NCI-H128 (cell line): ENCODE measurements at regions not wholly inside any gene's neighbourhood (a gene's known extent, or its start where the extent isn't known, plus 50 kb on each side); places are given as distances from the start of the nearest gene placed in this dataset.
"Not testable (repeated sequence)": the region's sequence is repeated elsewhere in the genome, so short reads cannot be mapped to it uniquely, and the experiment has no call there.

Experiments
- DNase-seq: peaks from one replicate; lab custom pipeline; 2025; ENCODE audit not compliant: unreplicated experiment; lab: John Stamatoyannopoulos, UW

DNA sequence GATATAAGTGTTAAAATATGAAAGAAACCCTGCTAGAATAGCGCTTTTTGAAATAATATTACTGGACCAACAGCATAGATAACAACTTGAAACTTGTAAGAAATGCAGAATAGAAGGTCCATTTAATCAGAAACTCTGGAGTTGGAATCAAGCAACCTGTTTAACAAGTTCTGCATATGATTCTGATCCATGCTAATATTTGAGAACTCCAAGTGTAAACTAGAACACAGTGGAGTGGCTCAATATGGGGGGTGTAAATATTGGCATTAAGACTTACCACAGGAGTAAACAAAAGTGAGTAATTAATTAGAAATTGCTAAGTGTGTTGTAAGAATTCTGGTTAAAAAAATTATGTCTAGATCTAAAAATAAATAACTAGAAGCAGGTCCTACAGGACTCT, 151.2 kb downstream of the SLITRK1 start:
- DNase-seq: no peak

DNA sequence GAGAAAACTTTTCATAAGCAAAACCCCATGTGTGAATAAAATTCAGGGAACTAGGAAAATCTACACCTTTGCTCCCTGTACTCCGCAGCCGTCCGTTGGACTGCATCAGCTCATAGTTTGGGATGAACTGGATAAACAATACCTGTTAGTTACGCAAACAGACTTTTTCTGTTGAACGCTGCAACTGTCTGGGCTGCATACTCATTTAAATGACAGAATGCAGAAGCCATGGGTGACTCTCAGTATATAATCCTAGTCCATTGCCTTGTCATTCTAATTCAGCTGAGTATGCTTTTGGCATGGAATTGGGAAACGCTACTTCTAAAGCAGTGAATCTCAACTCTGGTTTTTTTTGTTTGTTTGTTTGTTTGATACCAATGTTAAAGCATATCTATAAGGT, 151.6 kb downstream of the SLITRK1 start:
- no peak for DNase-seq

DNA sequence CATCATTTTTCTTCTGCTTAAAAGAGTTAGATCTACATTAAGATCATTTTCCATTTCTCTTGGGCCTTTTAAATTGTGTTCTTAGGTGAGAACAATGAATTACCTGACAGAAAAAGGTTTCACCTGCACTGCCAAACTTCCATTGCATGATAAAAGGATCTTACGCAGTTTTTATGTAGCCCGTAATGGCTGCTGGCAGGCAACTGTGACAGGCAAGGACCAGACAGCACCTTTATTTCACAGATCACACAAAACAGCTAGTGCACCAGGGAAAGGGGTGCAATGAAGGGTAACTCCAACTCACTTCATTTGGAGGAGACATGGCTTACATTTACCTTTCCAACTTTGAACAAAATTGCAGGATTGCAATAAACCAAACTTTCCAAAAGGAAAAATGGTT, 159.8 kb downstream of the SLITRK1 start:
- no peak for DNase-seq

DNA sequence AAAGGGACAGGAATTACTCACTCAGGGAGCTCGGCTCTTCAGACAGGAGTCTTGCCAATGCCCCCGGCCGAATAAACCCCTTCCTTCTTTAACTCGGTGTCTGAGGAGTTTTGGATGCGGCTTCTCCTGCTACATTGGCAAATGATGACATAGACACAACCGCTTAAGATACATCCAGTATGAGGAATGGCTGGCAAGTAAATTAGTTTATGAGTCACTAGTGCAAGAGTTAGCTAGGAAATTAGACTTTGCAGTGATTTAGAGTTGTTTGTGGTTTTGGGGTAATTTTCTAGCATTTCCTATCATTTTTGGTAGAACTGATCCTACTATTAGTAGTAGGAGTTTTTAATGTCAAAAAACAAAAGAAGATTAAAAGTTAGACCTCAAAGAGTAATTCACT, 166.2 kb downstream of the SLITRK1 start:
- no peak for DNase-seq

DNA sequence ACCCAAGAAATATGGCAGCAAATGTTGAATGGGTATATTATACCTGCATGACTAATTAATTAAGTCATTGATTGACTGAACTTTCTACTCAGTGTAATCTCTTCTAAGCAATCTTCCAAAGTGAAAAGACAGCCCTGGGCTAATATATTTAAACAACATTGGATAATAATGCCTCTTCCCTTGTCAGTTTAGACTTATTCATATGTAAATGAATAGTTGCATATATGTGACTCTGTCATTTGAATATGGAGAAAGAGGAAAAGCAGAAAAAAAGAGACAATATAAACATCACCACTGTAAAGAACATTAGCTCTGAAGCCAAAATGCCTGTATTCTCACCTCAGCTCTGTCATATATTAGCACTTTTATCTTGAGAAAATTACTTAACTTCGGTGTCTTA, 168.0 kb downstream of the SLITRK1 start:
- DNase-seq: no peak

DNA sequence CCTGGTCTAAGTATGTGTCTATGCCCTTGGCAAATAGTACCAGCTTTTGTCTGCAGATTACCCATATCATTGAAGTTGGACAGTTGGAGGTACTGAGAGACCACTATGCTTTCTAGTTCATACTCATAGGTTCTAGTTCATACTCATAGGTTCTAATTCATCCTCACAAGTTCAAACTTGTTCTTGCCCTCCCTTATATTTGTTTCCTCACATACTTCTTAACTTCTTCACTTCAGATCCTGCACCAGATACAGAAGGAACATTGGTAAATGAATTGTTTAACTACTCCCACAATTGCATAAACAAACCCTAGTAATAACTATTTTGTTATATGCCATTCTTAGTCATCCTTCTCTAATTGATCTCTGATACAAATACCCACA, 172.2 kb downstream of the SLITRK1 start:
- DNase-seq: no peak

DNA sequence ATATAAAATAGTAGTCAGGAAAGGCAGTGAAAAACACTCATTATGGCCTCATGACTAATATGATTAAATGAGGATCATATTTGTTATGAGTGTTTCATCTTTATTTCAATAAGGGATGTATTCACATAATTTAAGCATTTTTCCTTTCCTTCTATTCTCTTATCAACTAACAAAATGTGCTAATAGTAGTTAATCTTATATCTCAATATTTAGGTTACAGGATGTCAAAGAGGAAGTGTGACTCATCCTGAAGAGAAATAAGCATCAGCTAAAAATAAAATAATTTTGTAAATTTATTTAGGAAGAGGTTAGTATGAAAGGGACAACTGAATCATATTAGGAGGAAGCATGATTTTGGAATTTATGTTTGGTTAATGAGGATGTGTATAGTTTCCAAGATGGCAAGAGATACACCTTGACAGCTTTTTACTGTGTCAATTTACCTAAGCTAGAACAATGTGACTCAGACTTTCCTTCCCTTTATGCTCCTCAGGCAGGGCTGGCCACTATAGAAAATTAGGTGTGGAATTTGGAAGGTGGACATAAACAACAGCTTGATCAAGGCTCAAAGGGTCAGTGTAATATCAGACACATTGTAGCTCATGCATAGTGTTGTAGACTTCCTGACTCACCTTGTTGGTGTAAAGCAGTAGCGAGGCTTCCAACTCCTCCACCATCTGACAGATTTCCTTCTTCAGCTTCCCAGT, 172.7 kb downstream of the SLITRK1 start:
- no peak for DNase-seq

DNA sequence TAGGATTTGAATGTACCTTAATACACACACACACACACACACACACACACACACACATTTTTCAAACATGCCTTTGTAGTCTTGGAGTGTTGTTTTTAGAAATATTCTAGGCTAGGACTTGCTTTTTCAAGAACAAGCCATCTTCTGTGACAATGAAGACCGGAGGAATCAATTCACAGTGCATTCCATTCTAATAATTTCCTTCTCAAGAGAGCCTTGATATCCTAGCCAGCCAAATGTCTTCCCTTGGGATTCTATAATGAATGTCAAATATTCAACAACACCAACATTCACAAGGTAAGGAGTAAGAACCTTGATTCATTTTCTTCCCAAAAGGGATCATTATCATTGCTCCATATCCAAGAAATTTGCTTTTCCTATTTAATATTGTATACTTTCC, 180.3 kb downstream of the SLITRK1 start:
- DNase-seq: no peak

DNA sequence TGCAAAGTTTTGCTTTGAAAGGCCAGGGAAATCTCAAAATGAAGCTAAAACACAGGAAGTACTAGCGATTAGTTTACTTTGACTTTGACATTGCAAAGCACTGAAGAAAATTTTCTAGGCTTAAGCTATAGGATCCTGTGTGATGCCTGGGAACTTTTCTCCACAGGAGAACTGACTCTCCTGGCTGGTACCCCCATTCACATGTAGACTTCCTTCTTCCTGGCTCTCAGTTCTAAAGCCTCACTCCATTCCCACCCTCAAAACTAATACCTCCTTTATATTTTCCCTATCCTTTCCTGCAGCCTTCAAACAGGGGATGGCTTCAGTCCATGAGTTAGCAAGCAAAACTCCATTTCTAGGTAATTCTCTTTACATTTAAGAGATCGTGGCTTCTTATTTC, 189.5 kb downstream of the SLITRK1 start:
- DNase-seq: no peak

DNA sequence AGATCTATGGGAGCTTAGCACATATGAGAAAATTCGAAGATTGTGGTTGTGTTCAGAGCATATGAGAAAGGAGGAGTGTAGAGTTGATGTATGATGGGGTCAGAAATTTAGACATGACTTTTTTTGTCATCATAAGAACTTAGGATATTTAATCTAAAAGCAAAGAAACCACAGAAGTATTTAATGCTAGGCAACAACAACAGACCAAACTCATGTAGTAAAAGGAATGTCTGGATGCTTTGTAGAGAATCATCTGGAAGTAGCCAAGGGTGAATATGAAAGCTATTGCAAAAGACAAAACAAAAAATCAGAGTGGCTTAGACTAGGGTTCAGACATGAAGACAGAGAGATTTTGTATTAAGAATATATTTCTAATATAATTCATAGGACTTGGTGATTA, 190.3 kb downstream of the SLITRK1 start:
- no peak for DNase-seq

DNA sequence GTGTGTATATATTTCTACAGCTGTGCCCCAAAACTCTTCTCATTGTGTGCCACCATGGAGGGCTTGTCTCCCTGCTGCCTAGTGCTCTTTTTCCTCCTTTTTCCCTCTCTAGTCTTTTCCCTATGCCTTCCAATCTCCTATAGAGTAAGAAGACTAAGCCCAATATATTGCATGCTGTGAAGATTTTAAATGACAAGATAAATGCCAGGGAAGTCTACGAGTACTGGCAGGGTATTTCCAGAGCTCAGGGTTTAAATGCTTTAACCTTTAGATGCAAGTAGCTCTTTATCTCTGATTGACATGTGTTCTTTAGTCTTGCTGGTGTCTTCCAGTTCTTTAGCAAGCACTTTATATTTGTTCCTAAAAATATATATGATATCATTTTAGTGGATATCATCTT, 200.7 kb downstream of the SLITRK1 start:
- DNase-seq: no peak

DNA sequence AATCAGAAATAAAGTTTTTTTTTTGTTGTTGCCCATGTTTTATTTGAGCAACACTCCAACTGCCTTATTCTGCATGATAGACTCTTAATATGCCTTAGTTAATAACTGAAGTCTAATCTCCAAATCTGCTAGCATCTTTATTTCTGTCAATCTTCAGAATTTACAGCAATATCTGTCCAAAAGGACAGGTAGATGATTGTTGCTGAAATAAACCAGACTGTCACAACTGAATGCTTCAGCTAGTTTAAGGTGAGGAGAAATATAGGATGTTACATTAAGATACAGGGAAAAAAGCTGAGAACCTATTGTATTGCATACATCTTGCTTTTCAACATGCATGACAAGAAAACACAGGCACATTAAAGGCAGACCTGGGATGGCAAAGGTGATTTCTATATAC, 204.3 kb downstream of the SLITRK1 start:
- DNase-seq: no peak

DNA sequence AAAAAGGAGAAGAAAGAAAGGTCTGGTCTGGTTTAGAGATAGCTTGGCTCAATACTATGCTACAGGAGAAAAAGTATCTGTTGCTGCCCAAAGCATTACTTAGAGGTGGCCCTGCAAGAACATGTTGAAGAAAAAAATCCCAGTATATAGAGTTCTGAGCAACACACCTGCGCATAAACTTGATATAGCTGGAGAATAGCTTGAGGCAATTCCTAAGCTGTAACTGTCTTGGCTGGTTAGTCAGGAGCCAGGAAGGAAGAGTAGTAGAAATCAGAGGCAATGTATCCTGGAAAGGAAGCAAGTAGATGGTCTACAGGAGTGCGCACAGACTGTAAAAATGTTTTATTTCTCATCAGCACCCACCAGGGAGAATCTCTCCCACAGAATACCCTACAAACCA, 209.7 kb downstream of the SLITRK1 start:
- DNase-seq: no peak

DNA sequence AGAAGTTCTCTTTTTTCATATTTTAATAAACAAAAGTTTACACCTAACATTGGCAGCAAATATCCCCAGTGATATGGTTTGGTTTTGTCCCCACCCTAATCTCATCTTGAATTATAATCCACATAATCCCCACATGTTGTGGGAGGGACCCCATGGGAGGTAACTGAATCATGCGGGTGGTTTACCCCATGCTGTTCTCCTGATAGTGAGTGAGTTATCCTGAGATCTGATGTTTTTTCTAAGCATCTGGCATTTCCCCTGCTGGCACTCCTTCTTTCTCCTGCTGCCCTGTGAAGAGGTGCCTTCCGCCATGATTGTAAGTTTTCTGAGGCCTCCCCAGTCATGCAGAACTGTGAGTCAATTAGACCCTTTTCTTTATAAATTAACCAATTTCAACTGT, 214.7 kb downstream of the SLITRK1 start:
- DNase-seq: no peak

DNA sequence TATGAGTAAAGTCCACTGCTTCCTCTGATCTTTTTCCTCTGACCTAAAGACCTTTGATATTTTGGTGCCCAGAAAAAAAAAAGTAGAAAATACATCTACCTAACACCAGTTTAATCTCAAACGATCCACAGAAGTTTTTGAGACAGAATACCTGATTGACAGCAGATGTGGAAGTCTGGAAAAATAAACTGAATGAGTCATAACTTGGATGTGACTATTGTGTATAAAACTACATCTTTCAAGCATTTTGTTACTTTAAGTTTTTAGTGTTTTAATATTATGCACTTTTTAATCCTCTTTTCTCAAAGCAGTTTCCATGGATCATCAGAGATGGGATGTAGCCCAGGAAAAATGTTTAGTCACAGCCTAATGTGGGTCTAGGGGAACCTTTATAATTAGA, 216.1 kb downstream of the SLITRK1 start:
- DNase-seq: no peak

DNA sequence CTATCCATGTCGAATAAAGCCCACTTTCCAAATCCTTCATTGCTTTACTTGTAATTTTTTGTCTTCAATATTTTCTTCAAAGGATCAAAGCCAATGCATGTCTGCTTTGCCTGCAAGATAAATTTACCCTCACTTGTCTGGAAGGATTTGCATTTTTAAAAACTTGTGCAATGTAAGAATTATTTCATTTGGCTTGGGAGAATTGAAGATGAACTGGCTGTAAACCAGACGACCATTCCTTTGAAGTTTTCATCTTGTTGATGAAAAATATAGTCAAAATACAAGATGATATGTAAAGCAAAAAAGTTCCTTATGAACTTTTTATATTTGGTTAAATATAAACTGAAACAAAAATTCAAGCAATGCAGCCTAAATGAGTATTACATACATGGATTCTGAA, 225.0 kb downstream of the SLITRK1 start:
- no peak for DNase-seq

DNA sequence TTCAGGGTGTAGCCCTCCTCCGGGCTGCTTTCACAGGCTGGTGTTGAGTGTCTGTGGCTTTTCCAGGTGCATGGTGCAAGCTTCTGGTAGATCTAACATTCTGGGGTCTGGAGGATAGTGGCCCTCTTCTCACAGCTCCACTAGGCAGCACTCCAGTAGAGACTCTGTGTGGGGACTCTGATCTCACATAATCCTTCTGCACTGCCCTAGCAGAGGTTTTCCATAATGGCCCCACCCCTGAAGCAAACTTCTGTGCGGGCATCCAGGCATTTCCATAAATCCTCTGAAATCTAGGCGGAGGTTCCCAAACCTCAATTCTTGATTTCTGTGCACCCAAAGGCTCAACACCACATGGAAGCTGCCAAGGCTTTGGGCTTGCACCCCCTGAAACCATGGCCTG, 239.7 kb downstream of the SLITRK1 start:
- DNase-seq: not testable (repeated sequence)

DNA sequence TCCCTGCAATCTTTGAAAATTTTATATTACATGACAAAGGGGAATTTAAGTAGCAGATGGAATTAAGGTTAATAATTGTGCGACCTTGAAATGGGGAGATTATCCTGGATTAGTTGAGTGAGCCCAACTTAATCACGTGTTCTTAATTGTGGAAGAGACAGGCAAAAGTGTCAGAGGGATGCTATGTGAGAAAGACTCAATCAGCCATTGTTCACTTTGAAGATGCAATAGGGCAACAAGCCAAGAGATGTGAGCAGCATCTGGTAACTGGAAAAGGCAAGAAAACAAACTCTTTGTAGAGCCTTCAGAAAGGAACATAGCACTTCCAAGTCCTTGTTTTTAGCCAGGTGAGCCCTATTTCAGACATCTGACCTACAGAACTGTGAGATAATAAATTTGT, 247.7 kb downstream of the SLITRK1 start:
- DNase-seq: no peak

DNA sequence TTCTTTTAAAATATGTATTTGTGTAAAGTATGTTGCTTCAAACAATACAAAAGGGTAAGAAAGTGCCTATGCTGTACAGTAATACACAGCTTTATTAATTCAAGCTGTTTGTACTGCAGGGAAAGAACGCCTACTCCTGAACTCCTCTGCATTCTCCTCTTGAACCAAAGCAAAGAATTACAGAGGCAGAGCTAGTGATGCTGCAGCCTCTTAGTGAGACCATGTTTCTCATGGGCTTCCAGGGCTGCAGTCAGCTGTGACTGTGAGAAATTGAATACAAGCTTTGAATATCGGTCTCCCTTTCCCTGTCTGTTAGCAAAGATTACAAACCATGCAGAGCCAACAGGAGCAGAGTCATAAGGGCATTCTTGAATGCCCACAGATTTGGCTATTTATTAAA, 248.5 kb downstream of the SLITRK1 start:
- no peak for DNase-seq

DNA sequence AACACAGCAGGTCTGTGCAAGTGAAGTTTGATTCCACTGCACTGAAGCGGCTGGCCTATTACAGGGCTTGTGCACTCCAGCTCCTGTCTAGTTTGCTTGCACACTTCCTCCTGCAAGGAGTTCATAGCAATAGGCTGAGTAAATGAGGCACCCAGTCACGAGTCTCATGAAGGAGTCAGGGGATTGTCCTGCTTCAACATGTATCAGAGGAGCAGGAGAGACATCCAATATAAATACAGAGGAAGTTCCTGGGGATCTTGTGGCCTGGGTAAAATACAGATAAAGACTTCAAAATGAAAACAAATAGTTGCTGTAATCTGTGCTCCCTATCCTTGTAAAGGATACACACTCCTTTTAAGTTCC, 259.9 kb downstream of the SLITRK1 start:
- DNase-seq: no peak

DNA sequence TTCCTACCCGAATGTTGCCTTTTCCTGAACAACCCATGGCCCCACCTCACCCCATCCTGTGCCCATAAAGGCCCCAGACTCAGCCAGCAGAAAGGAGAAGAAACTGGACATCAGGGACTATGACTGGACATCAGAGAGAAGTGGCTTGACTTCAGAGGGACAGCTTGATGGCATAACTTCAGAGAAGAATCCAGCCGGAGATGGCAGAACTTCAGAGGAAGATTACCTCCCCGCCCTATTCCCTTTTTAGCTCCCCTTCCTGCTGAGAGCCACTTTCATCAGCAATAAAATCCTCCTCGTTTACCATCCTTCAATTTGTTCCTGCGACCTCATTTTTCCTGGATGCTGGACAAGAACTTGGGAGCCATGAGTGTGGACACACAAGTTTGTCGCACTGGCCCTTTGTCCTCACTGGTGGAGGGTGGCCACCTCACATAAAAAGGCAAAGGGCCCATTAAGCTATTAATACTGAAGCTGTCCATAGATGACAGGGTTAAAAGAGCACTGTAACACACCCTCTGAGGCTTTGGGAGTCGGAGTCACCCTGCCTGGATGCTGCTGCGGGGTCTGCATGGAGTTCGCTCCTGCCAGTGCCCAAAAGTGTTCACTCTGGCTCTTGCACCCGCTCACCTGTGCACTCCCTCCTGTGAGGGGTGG, 260.4 kb downstream of the SLITRK1 start:
- no peak for DNase-seq

DNA sequence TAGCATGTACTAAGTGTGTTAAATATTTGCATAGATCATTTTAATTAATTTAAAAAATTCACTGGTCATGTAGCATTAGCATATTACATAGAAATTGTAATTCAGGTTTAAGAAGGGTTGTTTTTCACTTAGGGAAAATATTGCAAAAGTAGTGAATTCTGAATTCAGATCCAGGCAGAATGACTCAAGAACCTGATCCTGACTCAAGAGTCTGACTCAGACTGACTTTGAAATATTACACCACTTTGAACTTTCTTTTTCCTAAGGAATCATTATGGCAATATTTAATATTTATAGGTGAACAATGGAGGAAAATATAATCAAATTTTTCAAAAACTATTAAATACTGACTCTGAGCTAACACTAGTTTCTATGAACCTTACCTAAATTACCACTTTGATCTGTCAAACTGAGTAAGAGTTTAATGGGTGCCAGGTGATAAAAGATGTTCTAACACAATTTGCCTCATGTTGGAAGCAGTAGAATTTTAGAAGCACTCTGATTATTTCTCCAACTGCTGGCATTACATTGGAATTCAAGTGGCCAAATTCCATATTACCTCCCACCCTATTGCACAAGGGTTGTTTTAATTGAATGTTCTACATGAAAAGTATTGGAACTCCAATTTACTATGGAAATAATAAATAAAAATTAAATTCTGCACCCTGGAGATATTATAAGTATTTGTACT, 261.6 kb downstream of the SLITRK1 start:
- no peak for DNase-seq

DNA sequence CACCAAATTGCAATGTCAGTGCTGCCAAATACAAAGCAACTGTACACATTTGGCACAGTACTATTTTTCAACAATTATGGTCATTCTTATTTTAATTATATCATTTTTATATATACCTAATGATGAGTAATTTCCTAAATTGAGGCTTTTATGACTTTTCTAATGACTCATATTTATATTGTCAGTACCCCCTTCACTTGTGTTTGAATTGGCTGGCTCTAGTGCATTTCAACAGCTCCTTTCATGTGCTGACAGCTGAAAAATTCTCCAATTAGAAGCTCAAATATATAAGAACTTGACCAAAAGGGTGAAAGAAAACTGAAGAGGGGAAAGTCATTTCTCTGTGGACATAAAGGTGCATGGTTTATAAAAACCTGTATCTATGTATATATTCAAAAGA, 263.3 kb downstream of the SLITRK1 start:
- DNase-seq: no peak
